Common myeloid progenitor, CD34-positive (primary cell): ENCODE measurements at regions not wholly inside any gene's neighbourhood (a gene's known extent, or its start where the extent isn't known, plus 50 kb on each side); places are given as distances from the start of the nearest gene placed in this dataset.
"Not testable (repeated sequence)": the region's sequence is repeated elsewhere in the genome, so short reads cannot be mapped to it uniquely, and the experiment has no call there.

Source experiments
- CTCF ChIA-PET: fragments of 350-600 bp; sonication (Branson Sonifier 250); formaldehyde crosslinking; loops from one replicate; lab custom pipeline; 2021; ENCODE audit warnings: antibody characterized with exemption; lab: Charles Lee
- POLR2A ChIA-PET: fragments of 350-600 bp; sonication (Branson Sonifier 250); formaldehyde crosslinking; loops from one replicate; lab custom pipeline; 2021; ENCODE audit warnings: antibody characterized with exemption; lab: Charles Lee
- DNase-seq, 3 donors: peaks; one replicate each; pipeline versions ENCODE4 v3.0.0 to v3.0.0-alpha.2; 2013
- H3K27ac ChIP-seq, 2 experiments: 1 replicate in 1 of 2; 2 replicates in 1 of 2; pipeline ENCODE4 v1.7.0; 2013; ENCODE audit warnings: inconsistent platforms in 2 of 2, low read length in 2 of 2, mild to moderate bottlenecking in 2 of 2, low read depth in 1 of 2, moderate library complexity in 1 of 2; ENCODE audit not compliant: severe bottlenecking in 2 of 2, insufficient read depth in 1 of 2, poor library complexity in 1 of 2
- H3K27me3 ChIP-seq, 5 experiments: replicated peaks in 2 of 5; 1 replicate in 3 of 5; 2 replicates in 2 of 5; pipeline versions ENCODE4 v1.6.1 to v1.7.0; 2013; ENCODE audit warnings: low read length in 4 of 5, mild to moderate bottlenecking in 2 of 5, moderate library complexity in 2 of 5, inconsistent platforms in 1 of 5; ENCODE audit not compliant: insufficient read depth in 5 of 5, control insufficient read depth in 4 of 5
- H3K36me3 ChIP-seq, 4 experiments: 1 replicate in 2 of 4; 2 replicates in 2 of 4; pipeline versions ENCODE4 v1.6.1 to v1.7.0; 2013; ENCODE audit warnings: low read length in 3 of 4, control low read depth in 1 of 4, mild to moderate bottlenecking in 1 of 4; ENCODE audit not compliant: control insufficient read depth in 4 of 4, insufficient read depth in 4 of 4
- H3K4me1 ChIP-seq, 4 experiments: 1 replicate in 3 of 4; 2 replicates in 1 of 4; pipeline versions ENCODE4 v1.6.1 to v1.7.1; 2013; ENCODE audit warnings: low read length in 3 of 4, mild to moderate bottlenecking in 3 of 4, control low read depth in 1 of 4, inconsistent platforms in 1 of 4, moderate library complexity in 1 of 4; ENCODE audit not compliant: control insufficient read depth in 4 of 4, insufficient read depth in 4 of 4; ENCODE audit errors: control extremely low read depth in 1 of 4
- H3K4me3 ChIP-seq, 7 experiments: 1 replicate in 4 of 7; 2 replicates in 3 of 7; pipeline versions ENCODE4 v1.5.1 to v1.7.0; 2013; ENCODE audit warnings: mild to moderate bottlenecking in 7 of 7, low read length in 6 of 7, moderate library complexity in 6 of 7, inconsistent platforms in 2 of 7, low read depth in 2 of 7, control low read depth in 1 of 7; ENCODE audit not compliant: insufficient read depth in 4 of 7, control insufficient read depth in 1 of 7; ENCODE audit errors: extremely low read depth in 1 of 7
- H3K9me3 ChIP-seq, 5 experiments: 1 replicate in 4 of 5; 2 replicates in 1 of 5; pipeline versions ENCODE4 v1.6.1 to v1.7.1; 2013; ENCODE audit warnings: low read length in 4 of 5, mild to moderate bottlenecking in 2 of 5, inconsistent platforms in 1 of 5, low read depth in 1 of 5, moderate library complexity in 1 of 5; ENCODE audit not compliant: control insufficient read depth in 4 of 5, insufficient read depth in 2 of 5; ENCODE audit errors: control extremely low read depth in 1 of 5
- WGBS: methylation state at CpG from one replicate; pipeline ENCODE4 v1.1.5; 2013; ENCODE audit not compliant: insufficient coverage; 5-methylcytosine and 5-hydroxymethylcytosine counted together

- DNase-seq, H3K27ac ChIP-seq, H3K4me1 ChIP-seq, H3K27me3 ChIP-seq, H3K36me3 ChIP-seq, CTCF ChIA-PET, POLR2A ChIA-PET, H3K9me3 ChIP-seq, H3K4me3 ChIP-seq: not testable (repeated sequence)
- 96% methylated on average over 9 of the region's 21 CpGs for WGBS
Observed at GRCh38 chr3:164784407-164784806, 293.9 kb downstream of the SI start.

- Histone ChIP-seq H3K27me3 (no peaks in the 10 kb centered on the region), H3K27ac (no peak overlapping the region), H3K4me1 (no peaks in the 10 kb centered on the region), H3K9me3 (no peaks in the 10 kb centered on the region), H3K36me3 (no peaks in the 10 kb centered on the region), H3K4me3 (no peak overlapping the region)
- ChIA-PET CTCF (no interaction called here), POLR2A (no interaction called here)
- no peak for DNase-seq
Observed at GRCh38 chr3:164781755-164782154, 296.5 kb downstream of the SI start.

- H3K4me3 ChIP-seq, result no peak overlapping the region
- 81% methylated on average over 3 of the region's 4 CpGs for WGBS
- ChIA-PET CTCF (no interaction called here), POLR2A (interaction anchor here (0.6 kb wide), 1 partner anchor 50 kb away, joined by 3 read pairs; no protein-coding TSS in a partner anchor)
- DNase-seq, result no peak
- H3K36me3 ChIP-seq, result no peaks in the 10 kb centered on the region
- no peaks in the 10 kb centered on the region for H3K4me1 ChIP-seq
- H3K27ac ChIP-seq, result no peak overlapping the region
- H3K9me3 ChIP-seq, result no peaks in the 10 kb centered on the region
- no peaks in the 10 kb centered on the region for H3K27me3 ChIP-seq
Observed at GRCh38 chr3:164779816-164780215, 298.5 kb downstream of the SI start.

GRCh38 chr3:164752812-164753211 is 325.5 kb downstream of the SI start:
- Histone ChIP-seq H3K9me3 (no peaks in the 10 kb centered on the region), H3K27me3 (no peaks in the 10 kb centered on the region), H3K4me1 (no peaks in the 10 kb centered on the region), H3K36me3 (no peaks in the 10 kb centered on the region), H3K27ac (no peak overlapping the region), H3K4me3 (no peak overlapping the region)
- ChIA-PET POLR2A (no interaction called here), CTCF (no interaction called here)
- WGBS, result 86% methylated on average over 2 of the region's 3 CpGs
- DNase-seq, result no peak

- ChIA-PET POLR2A (no interaction called here), CTCF (no interaction called here)
- H3K9me3 ChIP-seq, result no peaks in the 10 kb centered on the region
- no peaks in the 10 kb centered on the region for H3K36me3 ChIP-seq
- H3K27me3 ChIP-seq, result no peaks in the 10 kb centered on the region
- H3K4me3 ChIP-seq, result no peak overlapping the region
- DNase-seq, result no peak
- H3K27ac ChIP-seq, result no peak overlapping the region
- no peaks in the 10 kb centered on the region for H3K4me1 ChIP-seq
Observed at GRCh38 chr3:164748626-164749025, 329.7 kb downstream of the SI start.

DNA sequence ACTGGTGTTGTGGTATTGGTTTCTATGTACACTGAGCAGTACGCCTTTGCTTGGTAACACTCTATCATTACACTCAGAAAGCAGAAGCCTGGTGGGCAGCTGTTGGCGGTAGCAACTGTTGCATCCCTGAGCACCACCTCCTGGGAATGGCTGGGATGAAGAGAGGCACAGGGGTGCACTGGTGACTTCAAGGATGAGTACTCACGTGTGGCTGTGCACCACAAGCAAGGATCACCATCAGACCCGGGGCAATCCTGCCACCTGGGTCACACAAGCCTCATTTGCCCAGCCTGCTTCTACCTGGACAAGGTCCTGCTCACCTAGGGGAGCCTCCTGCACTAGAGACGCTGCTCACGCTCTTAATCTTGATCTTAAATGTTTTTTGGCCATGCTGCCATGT is 336.4 kb downstream of the SI start:
- no peaks in the 10 kb centered on the region for H3K36me3 ChIP-seq
- no peaks in the 10 kb centered on the region for H3K4me1 ChIP-seq
- peaks cover 0 to 2% (median 0%) of the 10 kb centered on the region in 5 experiments for H3K9me3 ChIP-seq
- DNase-seq, result no peak
- 89% methylated on average over 5 of the region's 6 CpGs for WGBS
- H3K27me3 ChIP-seq, result no peaks in the 10 kb centered on the region
- H3K27ac ChIP-seq, result no peak overlapping the region
- ChIA-PET CTCF (no interaction called here), POLR2A (no interaction called here)
- no peak overlapping the region for H3K4me3 ChIP-seq

GRCh38 chr3:164737174-164737573 is 341.1 kb downstream of the SI start:
- no peaks in the 10 kb centered on the region for H3K36me3 ChIP-seq
- no peak overlapping the region for H3K27ac ChIP-seq
- no peak for DNase-seq
- ChIA-PET POLR2A (no interaction called here), CTCF (no interaction called here)
- H3K27me3 ChIP-seq, result no peaks in the 10 kb centered on the region
- H3K4me1 ChIP-seq, result no peaks in the 10 kb centered on the region
- no peak overlapping the region for H3K4me3 ChIP-seq
- peaks cover 0 to 2% (median 0%) of the 10 kb centered on the region in 5 experiments for H3K9me3 ChIP-seq
- WGBS, result no CpG with 5 or more reads among the region's 1 CpG
